GM21360 (cell line): ENCODE measurements at regions not wholly inside any gene's neighbourhood (a gene's known extent, or its start where the extent isn't known, plus 50 kb on each side); places are given as distances from the start of the nearest gene placed in this dataset.

Source experiments
- ATAC-seq: cut with Tn5 transposase; IDR thresholded peaks from one replicate; pipeline ENCODE4 v1.9.1; 2021; ENCODE audit warnings: mild to moderate bottlenecking, moderate library complexity; ENCODE audit not compliant: unreplicated experiment

DNA sequence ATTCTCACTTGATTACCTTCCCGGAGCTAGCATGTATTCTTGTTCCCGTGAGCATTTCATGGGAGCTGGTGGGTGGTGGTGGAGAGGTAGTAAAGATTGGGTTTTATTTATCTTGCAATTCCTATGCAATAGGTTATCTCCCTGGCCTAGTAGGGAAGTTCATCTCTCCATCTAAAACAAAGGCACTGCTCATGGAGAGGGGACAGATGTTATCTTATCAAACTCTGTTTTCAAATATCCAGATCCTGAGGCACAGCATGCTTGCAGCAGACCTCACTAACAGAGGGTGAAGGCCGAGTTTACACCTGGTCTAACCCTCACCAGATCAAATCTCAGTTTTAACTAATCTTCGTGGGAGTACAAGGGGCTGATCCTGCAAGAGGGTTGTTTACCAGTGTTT is 98.9 kb downstream of the CYRIA start:
- ATAC-seq = no peak

DNA sequence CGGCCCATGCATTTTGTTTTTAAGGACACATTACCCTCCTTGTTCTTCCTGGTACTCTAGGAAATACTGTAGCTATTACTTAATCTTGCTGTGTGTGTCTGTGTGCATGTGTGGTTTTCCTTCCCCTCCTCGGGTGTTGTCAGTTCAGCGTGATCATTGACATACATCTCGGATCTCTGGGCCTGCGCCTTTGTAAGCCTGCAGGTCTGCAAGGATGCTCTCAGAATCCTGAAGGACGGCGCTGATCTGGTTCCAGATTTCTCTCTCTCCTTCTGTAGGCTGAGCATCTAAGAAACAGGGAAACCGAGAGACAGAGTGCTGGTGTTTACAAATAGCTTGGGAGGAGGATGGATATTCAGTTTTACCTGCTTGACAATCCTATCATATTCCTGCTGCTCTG is 100.2 kb downstream of the CYRIA start:
- ATAC-seq = no peak

- no peak for ATAC-seq
Observed at GRCh38 chr2:16561676-16562075, 104.0 kb downstream of the CYRIA start.

- ATAC-seq = no peak
Observed at GRCh38 chr2:16561251-16561650, 104.4 kb downstream of the CYRIA start.

DNA sequence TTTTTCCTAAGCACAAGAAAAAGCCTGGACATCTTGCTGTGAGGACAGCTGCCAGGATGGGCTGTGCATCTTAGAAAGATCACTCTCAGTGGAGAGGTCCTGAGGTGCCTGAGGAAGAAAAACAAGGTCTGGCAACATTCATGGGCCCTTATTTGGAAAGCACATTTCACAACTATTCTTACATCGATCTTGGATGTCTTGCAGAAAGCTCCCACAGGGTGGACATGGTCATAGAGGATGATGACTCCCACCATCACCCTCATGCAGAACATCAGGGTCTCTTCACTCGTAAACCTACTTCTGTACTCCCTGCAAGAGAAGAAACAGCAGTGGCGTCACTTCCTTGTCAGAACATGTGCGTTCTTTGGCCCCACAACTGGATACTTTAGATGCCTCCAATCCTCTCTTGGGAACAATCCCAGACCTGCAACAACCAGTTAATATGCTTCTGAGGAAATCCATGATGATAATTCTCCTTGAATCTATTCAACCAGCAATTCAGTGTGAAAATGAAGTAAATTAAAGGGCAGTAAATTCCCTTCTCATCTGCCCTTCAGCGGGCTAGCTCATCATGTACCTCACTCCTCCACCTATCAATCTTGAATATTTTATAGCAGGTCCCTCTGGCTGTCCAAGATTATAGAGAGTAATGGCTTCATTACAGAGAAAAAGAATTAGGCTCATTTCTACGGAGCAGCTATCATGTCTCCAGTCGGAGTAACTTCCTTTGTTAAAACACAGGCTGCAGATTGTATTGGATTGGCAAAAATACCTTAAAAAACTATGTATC is 106.2 kb downstream of the CYRIA start:
- ATAC-seq = no peak

GRCh38 chr2:16554060-16554583 is 111.5 kb downstream of the CYRIA start:
- no peak for ATAC-seq

DNA sequence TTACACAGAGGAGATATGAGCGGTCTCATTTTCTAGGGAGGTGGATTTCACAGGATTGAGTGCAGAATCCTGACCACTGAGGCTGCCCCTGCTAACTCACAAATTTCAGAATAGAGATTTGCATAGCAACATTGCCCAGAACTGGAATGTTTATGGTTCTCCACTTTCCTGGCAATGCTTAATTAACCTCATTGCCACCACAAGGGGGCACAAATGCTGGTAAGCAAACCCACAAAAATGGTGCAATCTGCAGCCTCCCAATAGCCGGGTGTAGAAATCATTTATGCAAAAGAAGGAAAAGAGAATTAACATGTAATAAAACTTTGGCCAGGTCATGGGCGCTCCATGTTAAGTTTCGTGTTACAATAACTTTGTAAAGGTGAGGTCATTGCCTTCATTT is 112.4 kb downstream of the CYRIA start:
- ATAC-seq = peak; percentile 57

DNA sequence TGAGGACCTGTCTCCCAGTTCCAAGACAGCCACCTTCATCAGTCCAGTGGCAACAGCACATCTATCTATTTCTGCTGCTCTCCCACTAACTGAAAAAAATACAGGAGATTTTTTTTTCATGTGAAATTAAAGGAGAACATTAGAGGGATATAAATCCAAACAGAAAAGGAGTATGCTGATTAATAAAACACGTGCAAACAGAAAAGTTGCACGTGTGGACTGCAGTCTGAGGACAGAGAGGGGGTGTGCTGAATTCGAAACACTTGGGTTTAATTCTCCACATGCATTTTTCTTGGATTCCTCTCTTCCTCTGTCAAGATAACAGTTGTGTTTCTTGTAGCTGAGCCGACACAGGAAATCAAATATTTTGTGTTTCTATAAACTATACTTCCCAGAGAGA is 113.4 kb downstream of the CYRIA start:
- no peak for ATAC-seq

- ATAC-seq = no peak
Observed at GRCh38 chr2:16548036-16548435, 117.6 kb downstream of the CYRIA start.

GRCh38 chr2:16546128-16546754 is 119.4 kb downstream of the CYRIA start:
- ATAC-seq = no peak

GRCh38 chr2:16538707-16539106 is 126.9 kb downstream of the CYRIA start:
- no peak for ATAC-seq

DNA sequence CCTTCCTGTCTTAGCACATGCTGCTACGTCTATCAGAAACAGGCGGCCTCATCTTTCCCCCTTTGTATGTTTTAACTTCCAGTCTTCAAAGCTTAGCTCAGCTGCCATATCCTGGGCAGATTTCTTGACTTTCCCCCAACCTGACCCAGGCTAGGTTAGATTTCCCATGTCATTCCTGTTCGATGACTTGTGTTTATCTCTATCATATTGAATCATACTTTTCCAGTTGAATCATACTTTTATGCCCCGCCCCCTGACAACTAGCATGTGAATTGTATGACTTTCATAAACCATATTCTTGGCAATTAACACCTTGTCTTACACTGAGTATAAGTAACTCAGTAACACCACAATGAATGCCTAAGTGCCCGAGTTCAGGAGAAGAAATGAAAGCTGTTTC is 128.3 kb downstream of the CYRIA start:
- ATAC-seq = no peak

GRCh38 chr2:16526193-16526592 is 139.4 kb downstream of the CYRIA start:
- ATAC-seq = no peak

DNA sequence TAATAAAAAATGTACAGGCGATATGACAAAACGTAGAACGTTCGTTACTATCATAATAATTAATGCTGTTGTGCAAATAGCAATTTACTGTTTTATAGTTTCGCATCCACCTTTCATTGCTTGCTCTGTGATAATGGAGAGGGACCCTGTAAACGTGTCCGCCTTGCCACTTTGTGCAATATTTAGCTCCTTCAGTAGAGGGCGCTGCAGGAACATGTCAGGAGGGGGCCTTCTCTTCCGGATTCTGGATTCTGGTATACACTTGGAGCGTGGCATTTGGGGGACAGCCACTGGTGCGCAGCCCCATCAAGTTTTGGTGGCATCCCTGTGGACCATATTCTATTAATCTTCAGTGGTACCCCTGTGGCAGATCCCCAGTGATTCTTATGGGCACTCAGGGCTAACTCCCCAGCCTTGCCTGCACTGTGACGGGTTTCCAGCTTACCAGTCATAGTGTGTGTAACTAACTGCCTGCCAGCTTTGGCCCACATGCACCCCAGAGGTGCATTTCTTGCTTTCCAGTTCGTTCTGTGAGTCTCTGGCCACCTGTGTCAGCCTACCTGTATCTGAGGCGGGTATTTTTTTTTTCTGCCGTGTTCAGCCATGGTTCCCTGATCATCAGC is 140.3 kb downstream of the CYRIA start:
- no peak for ATAC-seq

DNA sequence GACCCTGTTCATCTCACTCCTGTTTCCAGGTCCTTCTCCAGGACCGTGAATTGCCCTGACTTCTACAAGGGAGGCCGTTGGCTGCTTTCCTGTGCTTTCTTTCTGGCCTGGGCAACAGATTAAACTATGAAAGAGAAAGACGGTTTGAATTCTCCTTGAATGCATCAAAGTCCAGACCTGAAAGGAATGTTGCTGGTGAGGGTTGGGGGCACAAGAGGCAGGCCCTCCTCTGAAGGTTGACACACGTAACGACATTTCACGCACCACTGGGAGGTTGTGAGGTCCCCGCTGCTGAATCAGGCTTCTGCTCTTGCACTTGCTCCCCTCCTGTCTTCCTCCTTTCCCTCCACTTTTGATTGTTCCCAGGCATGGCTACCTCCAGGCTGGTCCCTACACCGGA is 141.9 kb downstream of the CYRIA start:
- no peak for ATAC-seq

DNA sequence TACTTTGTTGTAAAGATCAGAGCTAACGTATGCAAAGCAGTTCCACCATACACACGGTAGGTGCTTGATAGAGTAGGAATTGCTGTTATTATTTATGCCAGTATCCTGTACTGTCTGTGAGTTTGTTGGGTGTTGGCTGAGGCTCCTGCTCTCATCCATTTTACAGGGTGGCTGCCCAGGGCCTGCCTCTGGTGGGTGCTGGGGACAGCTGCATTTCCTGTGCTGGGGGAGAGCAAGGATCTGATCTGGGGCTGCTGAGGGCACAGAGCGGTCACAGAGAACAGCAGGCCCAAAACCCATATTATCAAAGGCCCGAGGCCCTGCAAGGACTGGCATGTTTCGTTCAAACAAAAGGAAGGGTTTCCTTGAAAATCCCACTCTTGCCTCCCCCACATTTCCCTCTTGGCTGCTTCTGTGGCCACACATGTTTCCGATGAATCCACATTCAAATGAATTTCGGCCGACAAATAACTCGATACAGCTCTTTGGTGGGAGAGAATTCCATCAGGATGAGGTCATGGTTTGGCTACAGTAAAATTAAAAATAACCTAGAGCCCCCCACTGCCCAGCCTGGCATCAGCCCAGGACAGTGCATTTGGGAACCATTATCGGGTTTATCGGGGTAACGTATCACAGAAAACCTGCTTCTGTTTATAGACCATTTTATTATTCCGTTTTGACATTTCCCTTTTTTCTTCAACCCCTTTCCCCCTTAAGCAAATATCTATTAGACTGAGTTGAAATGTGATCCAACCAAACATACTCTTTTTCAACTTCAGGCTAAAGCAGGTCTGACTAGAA is 143.4 kb downstream of the CYRIA start:
- ATAC-seq = no peak

- no peak for ATAC-seq
Observed at GRCh38 chr2:16520891-16521290, 144.7 kb downstream of the CYRIA start.

DNA sequence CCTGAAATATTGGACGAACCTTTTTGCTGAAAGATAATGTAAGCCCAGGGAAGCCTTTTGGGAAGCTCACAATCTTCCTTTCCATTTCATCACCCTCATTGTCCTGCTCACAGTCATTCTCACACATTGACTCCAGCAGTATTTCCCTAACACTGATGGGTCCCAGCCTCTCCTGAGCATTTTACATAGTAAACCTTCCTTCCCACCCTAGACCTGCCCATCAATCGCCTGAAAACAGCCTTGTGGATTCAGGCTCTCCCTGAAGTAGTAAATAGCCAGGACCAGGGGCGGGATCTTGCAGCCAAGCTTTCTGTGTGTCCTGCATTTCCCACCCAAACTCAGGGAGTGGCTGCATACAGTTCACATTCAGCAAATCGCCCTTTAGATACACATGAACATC is 149.9 kb downstream of the CYRIA start:
- no peak for ATAC-seq

- ATAC-seq = no peak
Observed at GRCh38 chr2:16513626-16514025, 152.0 kb downstream of the CYRIA start.

DNA sequence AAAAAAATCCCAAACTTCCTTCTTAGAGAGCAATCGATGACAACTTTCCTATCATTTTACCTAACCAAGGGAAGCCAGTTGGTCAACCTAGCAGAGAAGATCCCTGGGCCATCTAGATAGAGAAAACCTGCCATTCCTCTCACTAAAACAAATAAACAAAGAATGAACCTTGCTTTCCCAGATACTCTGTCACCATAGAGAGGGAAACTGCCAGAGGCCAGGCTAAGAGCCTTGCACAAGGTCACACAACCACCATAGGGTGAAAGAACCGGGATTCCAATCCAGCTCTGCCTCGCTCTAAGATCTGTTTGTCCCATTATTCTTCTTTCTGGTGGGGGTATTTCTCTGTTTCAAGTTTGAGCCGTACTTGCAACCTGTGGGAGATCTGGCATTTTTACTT is 154.6 kb downstream of the CYRIA start:
- ATAC-seq = no peak

DNA sequence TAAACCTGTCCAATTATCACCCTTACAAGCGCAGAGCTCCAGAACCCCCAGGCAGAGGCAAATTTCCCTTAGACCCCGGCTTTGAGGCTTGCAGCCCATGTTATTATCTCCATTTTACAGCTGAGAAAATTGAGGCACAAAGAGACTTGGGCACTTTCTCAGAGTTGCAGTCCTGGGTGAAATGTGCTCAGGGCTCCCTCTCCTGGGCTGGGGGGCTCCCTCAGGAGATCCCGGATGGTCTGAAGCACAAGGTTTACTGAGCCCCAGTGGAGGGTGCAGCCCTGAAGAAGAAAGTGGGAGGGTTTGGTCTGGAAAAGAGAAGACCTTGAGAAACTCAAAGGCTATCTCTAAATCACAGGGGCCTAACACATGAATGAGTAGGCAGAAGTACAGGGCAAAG is 156.6 kb downstream of the CYRIA start:
- ATAC-seq = no peak
